Brain microvascular endothelial cell (primary cell): ENCODE measurements at regions not wholly inside any gene's neighbourhood (a gene's known extent, or its start where the extent isn't known, plus 50 kb on each side); places are given as distances from the start of the nearest gene placed in this dataset.

Experiments
- DNase-seq: peaks from one replicate; pipeline ENCODE4 v3.0.0-alpha.2; 2020
- H3K27ac ChIP-seq: fragments of 250-450 bp; sonication (Bioruptor Pico); 2 replicates; pipeline ENCODE4 v1.5.1; 2020; ENCODE audit warnings: mild to moderate bottlenecking, moderate library complexity
- H3K27me3 ChIP-seq: fragments of 250-450 bp; sonication (Bioruptor Pico); replicated peaks from 2 replicates; pipeline ENCODE4 v1.5.1; 2020; ENCODE audit warnings: mild to moderate bottlenecking
- H3K36me3 ChIP-seq: fragments of 250-450 bp; sonication (Bioruptor Pico); replicated peaks from 2 replicates; pipeline ENCODE4 v1.5.1; 2020; ENCODE audit warnings: mild to moderate bottlenecking
- H3K4me3 ChIP-seq: 2 replicates; pipeline ENCODE4 v1.5.1; 2011; ENCODE audit warnings: low read depth, mild to moderate bottlenecking, control low read depth, low read length, moderate library complexity
- in situ Hi-C: cut with HindIII; loops from 2 replicates; pipeline ENCODE4 v1.10.0; 2017; ENCODE audit warnings: low sequenced_read_pairs, low pct_ligation_motif_present
- TF ChIP-seq, protein P1 (sequence below): IDR thresholded peaks from 2 replicates; pipeline ENCODE4 v1.5.1; 2011; ENCODE audit warnings: low read depth, mild to moderate bottlenecking, moderate library complexity, low read length, control low read depth, inconsistent platforms; ENCODE audit errors: missing control alignments

DNA sequence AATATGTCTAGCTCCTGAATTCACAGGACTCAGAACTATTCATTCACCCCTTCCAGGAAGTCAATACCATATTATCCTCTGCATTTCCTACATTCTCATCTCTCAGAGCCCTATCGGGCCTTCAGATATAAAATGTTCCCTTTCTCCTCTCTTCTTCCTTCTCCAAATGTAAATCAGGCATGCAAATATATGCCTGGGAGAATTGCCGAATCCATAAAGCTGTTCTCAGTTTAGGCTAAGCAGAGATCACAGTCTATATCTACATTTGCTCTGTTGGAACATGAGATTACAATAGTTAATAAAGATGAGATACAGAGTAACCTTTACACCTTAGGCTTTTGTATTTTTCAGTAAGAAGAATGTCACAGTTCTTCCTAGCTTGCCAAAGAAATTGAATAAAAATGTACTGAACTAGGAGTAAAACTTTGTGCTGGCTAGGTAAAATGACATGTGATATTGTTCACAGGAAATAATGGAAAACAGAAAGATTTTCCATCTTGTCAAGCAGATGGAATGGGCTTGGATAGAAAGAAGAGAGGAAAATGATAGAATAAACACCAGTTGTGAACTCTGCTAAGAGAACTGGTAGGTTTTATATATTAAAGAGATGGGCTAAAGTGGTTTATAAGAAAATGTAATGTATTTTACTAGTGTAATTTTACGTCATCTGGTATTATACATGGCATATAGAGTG is 161.5 kb downstream of the NRIP1 start:
- in situ Hi-C loops = no loop called here
- Histone ChIP-seq H3K4me3 (no peak overlapping the region), H3K36me3 (no peaks in the 10 kb centered on the region), H3K27ac (no peak overlapping the region), H3K27me3 (no peaks in the 10 kb centered on the region)
- DNase-seq = no peak
- TF ChIP-seq, protein P1, sequence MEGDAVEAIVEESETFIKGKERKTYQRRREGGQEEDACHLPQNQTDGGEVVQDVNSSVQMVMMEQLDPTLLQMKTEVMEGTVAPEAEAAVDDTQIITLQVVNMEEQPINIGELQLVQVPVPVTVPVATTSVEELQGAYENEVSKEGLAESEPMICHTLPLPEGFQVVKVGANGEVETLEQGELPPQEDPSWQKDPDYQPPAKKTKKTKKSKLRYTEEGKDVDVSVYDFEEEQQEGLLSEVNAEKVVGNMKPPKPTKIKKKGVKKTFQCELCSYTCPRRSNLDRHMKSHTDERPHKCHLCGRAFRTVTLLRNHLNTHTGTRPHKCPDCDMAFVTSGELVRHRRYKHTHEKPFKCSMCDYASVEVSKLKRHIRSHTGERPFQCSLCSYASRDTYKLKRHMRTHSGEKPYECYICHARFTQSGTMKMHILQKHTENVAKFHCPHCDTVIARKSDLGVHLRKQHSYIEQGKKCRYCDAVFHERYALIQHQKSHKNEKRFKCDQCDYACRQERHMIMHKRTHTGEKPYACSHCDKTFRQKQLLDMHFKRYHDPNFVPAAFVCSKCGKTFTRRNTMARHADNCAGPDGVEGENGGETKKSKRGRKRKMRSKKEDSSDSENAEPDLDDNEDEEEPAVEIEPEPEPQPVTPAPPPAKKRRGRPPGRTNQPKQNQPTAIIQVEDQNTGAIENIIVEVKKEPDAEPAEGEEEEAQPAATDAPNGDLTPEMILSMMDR = no peak

DNA sequence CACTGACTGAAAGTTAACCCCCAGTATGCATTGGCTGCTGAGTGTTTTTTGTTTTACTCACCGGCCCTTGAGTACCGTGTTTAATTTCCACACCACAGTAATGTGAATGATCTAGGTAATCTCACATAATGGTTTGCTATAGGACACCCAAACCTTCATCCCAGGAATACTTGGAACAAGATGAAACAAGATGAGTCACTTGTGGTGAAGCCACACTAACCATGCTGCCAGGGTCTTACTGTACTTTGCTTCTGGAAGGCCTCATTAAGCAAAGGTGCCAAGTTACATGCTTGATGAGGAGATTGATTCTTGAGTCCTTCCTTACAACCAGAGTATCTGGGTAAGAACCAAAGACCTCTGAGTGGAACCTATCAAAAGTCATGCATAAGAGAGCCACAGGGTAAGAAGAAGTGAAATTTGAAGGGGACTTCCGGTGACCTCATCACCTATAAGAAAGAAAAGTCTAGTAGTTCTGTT is 163.3 kb downstream of the NRIP1 start:
- no peak overlapping the region for H3K27ac ChIP-seq
- in situ Hi-C loops = no loop called here
- DNase-seq = peak; percentile 45

DNA sequence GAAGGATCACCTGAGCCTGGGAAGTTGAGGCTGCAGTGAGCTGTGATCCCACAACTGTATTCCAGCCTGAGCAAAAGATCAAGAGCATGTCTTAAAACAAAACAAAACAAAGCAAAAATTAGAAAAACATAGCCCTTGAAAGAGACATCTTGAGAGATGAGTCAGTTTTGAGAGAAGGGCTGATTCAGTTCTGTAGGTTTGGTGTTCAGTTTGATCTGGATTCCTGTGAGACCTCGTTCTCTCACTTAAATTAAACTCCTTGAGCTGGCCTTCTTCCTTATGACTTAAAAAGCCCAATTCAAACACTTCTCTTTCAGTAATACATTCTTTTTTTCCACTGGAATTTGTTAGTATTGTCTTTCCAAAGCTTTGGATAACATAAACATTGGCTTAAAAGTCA is 164.2 kb downstream of the NRIP1 start:
- Histone ChIP-seq H3K36me3 (no peaks in the 10 kb centered on the region), H3K27ac (peak overlapping the region; percentile 84), H3K4me3 (no peak overlapping the region), H3K27me3 (no peaks in the 10 kb centered on the region)
- DNase-seq = peak; percentile 34
- TF ChIP-seq, protein P1 = no peak
- in situ Hi-C loops = no loop called here

More for the DNA sequence above, 163.3 kb downstream of the NRIP1 start:
- H3K4me3 ChIP-seq = no peak overlapping the region
- H3K27me3 ChIP-seq = no peaks in the 10 kb centered on the region
- H3K36me3 ChIP-seq = no peaks in the 10 kb centered on the region
- TF ChIP-seq, protein P1 = no peak

DNA sequence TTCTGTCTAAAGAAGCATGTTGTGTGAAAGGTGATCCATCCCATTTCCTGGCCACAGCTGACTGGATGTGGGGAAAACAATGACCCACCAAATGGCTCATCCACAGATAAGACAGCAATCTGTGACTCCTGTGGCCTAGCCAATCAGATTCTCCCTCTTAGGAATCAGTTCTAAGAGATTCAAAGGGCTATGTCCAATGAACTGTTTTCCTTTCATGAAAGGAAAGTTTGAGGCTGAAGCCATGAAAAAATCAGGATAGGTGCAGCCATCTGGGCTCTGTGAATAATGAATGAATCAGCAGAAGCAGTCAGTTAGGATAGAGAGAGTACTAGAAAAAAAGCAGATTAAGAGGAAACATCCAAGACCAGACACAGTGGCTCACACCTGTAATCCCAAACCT is 164.7 kb downstream of the NRIP1 start:
- Histone ChIP-seq H3K27me3 (no peaks in the 10 kb centered on the region), H3K27ac (peak overlapping the region; percentile 84), H3K36me3 (no peaks in the 10 kb centered on the region), H3K4me3 (no peak overlapping the region)
- TF ChIP-seq, protein P1 = no peak
- in situ Hi-C loops = no loop called here
- DNase-seq = peak; percentile 59

DNA sequence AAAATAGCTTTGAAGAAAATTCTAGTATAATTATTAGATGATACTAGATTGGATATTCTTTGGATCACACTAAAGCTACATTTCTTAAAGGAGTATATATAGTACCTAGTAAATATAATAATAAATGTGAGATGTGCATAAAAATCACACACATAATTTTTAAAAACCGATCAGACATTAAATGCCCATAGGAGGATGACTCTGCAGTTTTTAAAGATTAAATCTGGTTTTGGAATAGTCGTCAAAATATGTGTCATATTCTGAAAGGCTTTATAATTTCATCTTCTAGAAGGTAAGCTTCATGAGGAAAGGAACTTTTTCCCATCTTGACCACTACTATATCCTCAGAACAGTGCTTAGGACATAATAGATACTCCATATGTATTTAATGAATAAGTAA is 169.0 kb downstream of the NRIP1 start:
- Histone ChIP-seq H3K27me3 (no peaks in the 10 kb centered on the region), H3K27ac (no peak overlapping the region), H3K36me3 (no peaks in the 10 kb centered on the region), H3K4me3 (no peak overlapping the region)
- TF ChIP-seq, protein P1 = no peak
- DNase-seq = no peak
- in situ Hi-C loops = no loop called here

DNA sequence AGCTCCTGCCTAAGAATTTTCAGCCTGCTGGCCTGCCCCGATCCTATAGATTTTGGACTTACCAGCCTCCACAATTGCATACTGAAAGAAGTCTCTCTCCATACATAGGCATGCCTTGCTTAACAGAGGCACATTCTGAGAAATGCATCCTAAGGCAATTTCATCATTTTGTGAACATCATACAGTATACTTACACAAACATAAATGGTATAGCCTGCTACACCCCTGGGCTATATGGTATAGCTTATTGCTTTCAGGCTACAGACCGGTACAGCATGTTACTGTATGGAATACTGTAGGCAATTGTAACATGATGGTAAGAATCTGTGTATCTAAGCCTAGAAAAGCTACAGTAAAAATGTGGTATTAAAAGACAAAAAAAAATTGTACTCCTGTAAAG is 174.7 kb downstream of the NRIP1 start:
- Histone ChIP-seq H3K27ac (no peak overlapping the region), H3K36me3 (no peaks in the 10 kb centered on the region), H3K27me3 (no peaks in the 10 kb centered on the region), H3K4me3 (no peak overlapping the region)
- TF ChIP-seq, protein P1 = no peak
- no peak for DNase-seq
- in situ Hi-C loops = no loop called here
